DOHH2 (cell line): ENCODE measurements at regions not wholly inside any gene's neighbourhood (a gene's known extent, or its start where the extent isn't known, plus 50 kb on each side); places are given as distances from the start of the nearest gene placed in this dataset.

Experiments used
- CTCF ChIP-seq: fragments of 200-600 bp; sonication (generic); IDR thresholded peaks from one replicate; pipeline ENCODE4 v1.5.1; 2014; ENCODE audit warnings: antibody characterized with exemption, mild to moderate bottlenecking, low read depth, low read length; ENCODE audit not compliant: poor library complexity, severe bottlenecking
- EZH2phosphoT487 ChIP-seq: fragments of 200-600 bp; sonication (generic); IDR thresholded peaks from 2 replicates; pipeline ENCODE4 v1.6.1; 2017; ENCODE audit warnings: borderline replicate concordance, mild to moderate bottlenecking, antibody characterized with exemption, low read length, moderate library complexity, mixed read lengths

DNA sequence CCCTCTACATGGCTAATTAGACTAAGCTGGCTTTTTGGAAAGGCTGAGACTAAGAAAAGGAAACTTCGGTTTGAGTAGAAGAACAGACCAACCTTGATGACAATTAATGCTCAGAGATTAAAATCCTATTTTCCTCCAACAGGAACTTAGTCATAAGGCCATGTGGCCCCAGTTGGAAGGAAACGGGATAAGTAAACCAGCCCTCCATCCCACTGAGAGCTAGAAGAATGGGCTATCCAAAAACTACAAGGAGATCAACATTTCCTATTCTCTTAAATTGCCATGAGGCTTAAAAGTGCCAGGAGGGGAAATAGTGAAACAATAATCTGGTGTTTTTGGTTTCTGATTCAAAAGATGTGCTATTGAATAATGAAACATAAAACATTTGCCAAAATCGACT, 216.6 kb downstream of the PAX3 start:
- TF ChIP-seq CTCF (no peak), EZH2phosphoT487 (no peak)
